NCI-H345 treated with DMSO at 0.1 percent for 48 hours (cell line): ENCODE measurements at regions not wholly inside any gene's neighbourhood (a gene's known extent, or its start where the extent isn't known, plus 50 kb on each side); places are given as distances from the start of the nearest gene placed in this dataset.
"Not testable (repeated sequence)": the region's sequence is repeated elsewhere in the genome, so short reads cannot be mapped to it uniquely, and the experiment has no call there.

ENCODE experiments used
- DNase-seq: peaks from one replicate; lab custom pipeline; 2025; ENCODE audit not compliant: unreplicated experiment; lab: John Stamatoyannopoulos, UW

GRCh38 chr7:113622796-113623195 lies 296.0 kb downstream of the PPP1R3A start:
- DNase-seq, result no peak

GRCh38 chr7:113610572-113610971 lies 308.2 kb downstream of the PPP1R3A start:
- no peak for DNase-seq

- no peak for DNase-seq
These were observed 310.0 kb downstream of the PPP1R3A start for GRCh38 chr7:113608782-113609181.

- no peak for DNase-seq
These were observed 312.5 kb downstream of the PPP1R3A start for GRCh38 chr7:113606325-113606724.

- DNase-seq, result not testable (repeated sequence)
These were observed 318.4 kb downstream of the PPP1R3A start for GRCh38 chr7:113600428-113600827.

GRCh38 chr7:113593455-113593854 lies 325.4 kb downstream of the PPP1R3A start:
- DNase-seq, result not testable (repeated sequence)

GRCh38 chr7:113592924-113593323 lies 325.9 kb downstream of the PPP1R3A start:
- DNase-seq, result not testable (repeated sequence)

- no peak for DNase-seq
These were observed 336.3 kb downstream of the PPP1R3A start for GRCh38 chr7:113582471-113582870.

GRCh38 chr7:113563257-113563656 lies 355.6 kb downstream of the PPP1R3A start:
- DNase-seq, result not testable (repeated sequence)

GRCh38 chr7:113562801-113563200 lies 356.0 kb downstream of the PPP1R3A start:
- no peak for DNase-seq

GRCh38 chr7:113562242-113562641 lies 356.6 kb downstream of the PPP1R3A start:
- DNase-seq, result no peak

GRCh38 chr7:113561446-113561845 lies 357.4 kb downstream of the PPP1R3A start:
- DNase-seq, result no peak

GRCh38 chr7:113550966-113551365 lies 367.8 kb downstream of the PPP1R3A start:
- no peak for DNase-seq

- no peak for DNase-seq
These were observed 370.2 kb downstream of the PPP1R3A start for GRCh38 chr7:113548561-113548960.

- DNase-seq, result no peak
These were observed 370.7 kb downstream of the PPP1R3A start for GRCh38 chr7:113548137-113548536.

- DNase-seq, result no peak
These were observed 397.3 kb downstream of the PPP1R3A start for GRCh38 chr7:113521468-113521867.

GRCh38 chr7:113519472-113519871 lies 399.3 kb downstream of the PPP1R3A start:
- DNase-seq, result no peak

- DNase-seq, result no peak
These were observed 386.3 kb upstream of the SMIM30 start for GRCh38 chr7:113504691-113505090.

GRCh38 chr7:113504142-113504541 lies 385.8 kb upstream of the SMIM30 start:
- DNase-seq, result no peak

GRCh38 chr7:113496586-113496985 lies 378.2 kb upstream of the SMIM30 start:
- not testable (repeated sequence) for DNase-seq

- DNase-seq, result not testable (repeated sequence)
These were observed 376.6 kb upstream of the SMIM30 start for GRCh38 chr7:113494797-113495566.

- no peak for DNase-seq
These were observed 373.0 kb upstream of the SMIM30 start for GRCh38 chr7:113491305-113491704.
